Ovary (tissue), 7 donors: ENCODE measurements at regions not wholly inside any gene's neighbourhood (a gene's known extent, or its start where the extent isn't known, plus 50 kb on each side); places are given as distances from the start of the nearest gene placed in this dataset.

Source experiments
- DNase-seq, 5 donors: peaks; one replicate each; pipeline ENCODE4 v3.0.0-alpha.2; 2019 to 2020
- H3K27ac ChIP-seq, 2 donors: fragments of 200-600 bp; one replicate each; pipeline versions ENCODE4 v1.5.1 to v1.8.0; 2019 to 2022
- H3K27me3 ChIP-seq: fragments of 200-600 bp; one replicate; pipeline ENCODE4 v1.8.0; 2022
- H3K36me3 ChIP-seq: fragments of 200-600 bp; sonication (generic); one replicate; pipeline ENCODE4 v1.5.1; 2019
- H3K4me1 ChIP-seq: one replicate; pipeline ENCODE4 v1.8.1; 2013; ENCODE audit warnings: mild to moderate bottlenecking, moderate library complexity; ENCODE audit not compliant: insufficient read depth
- H3K4me3 ChIP-seq: fragments of 200-600 bp; sonication (generic); one replicate; pipeline ENCODE4 v1.5.1; 2017
- H3K9me3 ChIP-seq, 2 donors: fragments of 200-600 bp in 1 of 2; sonication (generic) in 1 of 2; one replicate each; pipeline versions ENCODE4 v1.5.1 to v1.8.1; 2013 to 2019; ENCODE audit warnings: mild to moderate bottlenecking in 1 of 2, moderate library complexity in 1 of 2
- EP300 ChIP-seq: sonication (generic); formaldehyde crosslinking; IDR thresholded peaks from one replicate; pipeline ENCODE4 v1.6.1; 2017; ENCODE audit warnings: antibody characterized with exemption
- POLR2A ChIP-seq: fragments of 450-650 bp; IDR thresholded peaks from one replicate; pipeline ENCODE4 v1.6.1; 2017; ENCODE audit warnings: antibody characterized with exemption, mild to moderate bottlenecking, moderate library complexity
- WGBS, 3 donors: extraction: QIAGEN DNeasy Blood & Tissue Kit in 1 of 3; methylation state at CpG; one replicate each; pipeline versions ENCODE4 v1.1.5 to v1.1.7; 2013 to 2017; 5-methylcytosine and 5-hydroxymethylcytosine counted together
- intact Hi-C, 4 donors: fragments of 100-400 bp; cut with DNase I; formaldehyde crosslinking; loops; one replicate each; pipeline versions ENCODE4 v1.11.0 to v1.15.1; 2022 to 2023
- TF ChIP-seq, protein P1 (sequence below), 3 donors: fragments of 450-650 bp in 2 of 3; fragments of 200-600 bp in 1 of 3; IDR thresholded peaks; one replicate each; pipeline versions ENCODE4 v1.5.1 to v1.8.0; 2016 to 2022; ENCODE audit warnings: antibody characterized with exemption in 3 of 3, mild to moderate bottlenecking in 1 of 3
- donor health status: DM: no; HTN: no; CAD: no; lungs with moderate emphysema.
- donor health status: DM: no; HTN: no; CAD: no.
- donor health status: Bipolar disorder and iron deficiency.
- donor health status: DM: no; HTN: no; CAD: no.
- donor health status: DM: yes; HTN: yes; CAD: no.

DNA sequence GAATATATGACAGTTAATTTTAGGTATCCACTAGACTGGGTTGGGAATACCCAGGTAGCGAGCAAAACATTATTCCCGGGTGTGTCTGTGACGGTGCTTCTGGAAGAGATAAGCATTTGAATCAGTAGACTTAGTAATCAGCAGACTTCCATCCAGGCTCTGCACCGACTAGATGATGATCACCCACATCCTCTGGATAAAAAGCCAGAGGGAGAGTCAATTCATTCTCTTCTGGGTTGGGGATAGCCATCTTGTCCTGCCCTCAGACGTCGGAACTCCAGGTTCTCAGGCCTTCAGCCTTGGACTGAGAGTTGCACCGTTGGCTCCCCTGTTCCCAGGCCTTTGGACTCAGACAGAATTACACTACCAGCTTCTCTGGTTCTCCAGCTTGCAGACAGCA is 168.0 kb downstream of the PHLDA1 start:
- Histone ChIP-seq H3K4me1 (no peaks in the 10 kb centered on the region), H3K27me3 (no peaks in the 10 kb centered on the region), H3K9me3 (no peaks in the 10 kb centered on the region), H3K27ac (no peak overlapping the region), H3K36me3 (no peaks in the 10 kb centered on the region), H3K4me3 (no peak overlapping the region)
- no peak for DNase-seq
- 87 to 89% (median 87%) methylated on average over 7 of the region's 7 CpGs for WGBS, 3 donors
- intact Hi-C loops: no loop called here
- TF ChIP-seq POLR2A (no peak), EP300 (no peak)
- TF ChIP-seq, protein P1, sequence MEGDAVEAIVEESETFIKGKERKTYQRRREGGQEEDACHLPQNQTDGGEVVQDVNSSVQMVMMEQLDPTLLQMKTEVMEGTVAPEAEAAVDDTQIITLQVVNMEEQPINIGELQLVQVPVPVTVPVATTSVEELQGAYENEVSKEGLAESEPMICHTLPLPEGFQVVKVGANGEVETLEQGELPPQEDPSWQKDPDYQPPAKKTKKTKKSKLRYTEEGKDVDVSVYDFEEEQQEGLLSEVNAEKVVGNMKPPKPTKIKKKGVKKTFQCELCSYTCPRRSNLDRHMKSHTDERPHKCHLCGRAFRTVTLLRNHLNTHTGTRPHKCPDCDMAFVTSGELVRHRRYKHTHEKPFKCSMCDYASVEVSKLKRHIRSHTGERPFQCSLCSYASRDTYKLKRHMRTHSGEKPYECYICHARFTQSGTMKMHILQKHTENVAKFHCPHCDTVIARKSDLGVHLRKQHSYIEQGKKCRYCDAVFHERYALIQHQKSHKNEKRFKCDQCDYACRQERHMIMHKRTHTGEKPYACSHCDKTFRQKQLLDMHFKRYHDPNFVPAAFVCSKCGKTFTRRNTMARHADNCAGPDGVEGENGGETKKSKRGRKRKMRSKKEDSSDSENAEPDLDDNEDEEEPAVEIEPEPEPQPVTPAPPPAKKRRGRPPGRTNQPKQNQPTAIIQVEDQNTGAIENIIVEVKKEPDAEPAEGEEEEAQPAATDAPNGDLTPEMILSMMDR (IDR thresholded peaks at IDR 0.05): no peak

DNA sequence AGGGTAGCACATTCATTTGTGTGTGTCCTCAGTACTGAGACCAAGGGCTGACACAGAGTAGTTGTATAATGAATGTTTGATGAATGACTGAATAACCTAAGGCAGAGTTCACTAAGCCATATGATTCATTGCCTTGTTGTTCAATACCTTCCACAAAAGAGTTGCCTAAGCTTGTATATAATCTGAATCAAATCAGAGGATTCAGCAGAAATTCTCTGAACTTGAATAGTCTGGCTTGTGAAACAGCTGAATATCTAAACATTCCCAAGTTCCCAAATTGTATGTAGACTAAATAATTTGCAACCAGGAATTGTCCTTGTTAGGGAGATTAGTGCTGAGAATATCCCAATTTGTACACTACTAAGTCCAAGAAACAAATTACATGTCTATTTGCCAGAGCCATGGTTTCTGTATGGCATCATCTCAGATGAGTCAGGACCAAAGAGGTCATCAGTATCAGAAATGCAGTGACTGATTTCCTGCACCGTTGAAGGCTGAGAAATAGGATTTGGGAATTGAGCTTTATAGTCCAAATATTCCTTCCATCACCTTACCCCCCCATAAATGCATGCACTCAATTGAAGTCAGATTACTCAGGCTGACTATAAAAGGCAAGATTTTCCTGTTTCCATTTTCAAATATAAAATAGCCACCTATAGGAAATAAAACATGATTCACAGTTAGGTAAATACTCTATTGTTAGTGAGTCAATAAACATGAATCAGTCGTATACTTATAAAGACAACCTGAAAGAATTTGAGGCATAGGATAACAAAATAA is 168.7 kb downstream of the PHLDA1 start:
- no peak for DNase-seq

DNA sequence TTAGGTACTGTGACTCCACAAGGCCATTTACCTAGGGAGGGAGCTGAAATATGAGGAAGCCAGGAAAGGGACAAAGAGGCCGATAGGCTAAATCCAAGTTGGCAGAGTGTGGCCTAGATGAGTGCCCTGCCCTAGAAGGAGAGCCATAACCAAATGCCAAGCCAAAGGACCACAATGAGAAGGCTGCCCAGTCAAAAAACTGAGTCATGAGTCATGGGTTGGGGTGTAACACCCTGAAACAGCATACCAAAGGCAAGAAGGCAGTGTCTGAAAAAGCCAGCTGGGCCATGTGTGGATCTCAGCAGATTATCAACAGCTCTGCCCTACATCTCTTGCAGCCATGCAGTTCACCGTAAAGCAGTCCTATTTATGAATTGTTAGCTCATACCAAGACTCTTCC is 171.7 kb downstream of the PHLDA1 start:
- Histone ChIP-seq H3K27ac (no peak overlapping the region), H3K4me3 (no peak overlapping the region), H3K4me1 (peaks cover 2% of the 10 kb centered on the region), H3K9me3 (no peaks in the 10 kb centered on the region), H3K27me3 (no peaks in the 10 kb centered on the region), H3K36me3 (no peaks in the 10 kb centered on the region)
- no peak for DNase-seq
- intact Hi-C loops: no loop called here
- no peak for TF ChIP-seq POLR2A
- TF ChIP-seq, protein P1 (IDR thresholded peaks at IDR 0.05): no peak
- TF ChIP-seq EP300: no peak
- WGBS, 3 donors: 48 to 71% (median 50%) methylated on average over 2 of the region's 2 CpGs

More for the DNA sequence above, 168.7 kb downstream of the PHLDA1 start:
- Histone ChIP-seq H3K4me1 (no peaks in the 10 kb centered on the region), H3K27me3 (no peaks in the 10 kb centered on the region), H3K27ac (no peak overlapping the region), H3K9me3 (no peaks in the 10 kb centered on the region), H3K36me3 (no peaks in the 10 kb centered on the region), H3K4me3 (no peak overlapping the region)
- TF ChIP-seq, protein P1 (IDR thresholded peaks at IDR 0.05): no peak
- no peak for TF ChIP-seq EP300
- no peak for TF ChIP-seq POLR2A
- WGBS, 3 donors: 47 to 59% (median 48%) methylated on average over 2 of the region's 2 CpGs
- intact Hi-C loops: no loop called here

DNA sequence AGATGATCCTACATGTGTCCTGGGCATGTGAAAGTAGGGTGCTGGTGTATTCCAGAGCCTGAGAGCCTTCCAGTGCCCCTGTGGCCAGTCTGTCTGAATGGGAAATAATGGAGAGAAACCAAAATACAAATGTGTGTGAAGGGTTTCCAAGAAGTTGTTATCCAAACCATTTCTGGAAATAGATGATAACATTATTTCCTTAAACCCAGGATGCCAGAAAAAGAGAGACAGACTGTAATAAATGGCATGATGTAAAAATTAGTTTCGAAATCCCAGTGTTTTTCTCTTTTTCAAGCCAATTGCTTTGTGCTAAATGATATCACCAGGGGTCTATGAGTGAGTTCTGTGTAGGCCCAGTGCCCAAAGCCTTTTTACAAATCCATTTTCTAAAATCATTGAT is 175.3 kb downstream of the PHLDA1 start:
- no peak for DNase-seq
- H3K27me3 ChIP-seq: no peaks in the 10 kb centered on the region
- no peak overlapping the region for H3K27ac ChIP-seq
- no peak overlapping the region for H3K4me3 ChIP-seq
- H3K9me3 ChIP-seq: no peaks in the 10 kb centered on the region
- intact Hi-C loops: no loop called here
- no peaks in the 10 kb centered on the region for H3K36me3 ChIP-seq
- no peak for TF ChIP-seq POLR2A
- TF ChIP-seq EP300: no peak
- TF ChIP-seq, protein P1 (IDR thresholded peaks at IDR 0.05): no peak
- H3K4me1 ChIP-seq: peaks cover 2% of the 10 kb centered on the region
- WGBS, 3 donors: 13 to 33% (median 31%) methylated on average over 1 of the region's 1 CpG
